IMR-90 (cell line): ENCODE measurements at regions not wholly inside any gene's neighbourhood (a gene's known extent, or its start where the extent isn't known, plus 50 kb on each side); places are given as distances from the start of the nearest gene placed in this dataset.

Experiments used
- CHD1 ChIP-seq: IDR thresholded peaks from 2 replicates; pipeline ENCODE4 v1.6.1; 2012; ENCODE audit warnings: low read depth, low read length, improper control_type of control experiment
- CTCF ChIP-seq: conservative IDR thresholded peaks from 2 replicates; pipeline ENCODE4 v1.5.1; 2012; ENCODE audit warnings: mild to moderate bottlenecking, low read depth, low read length, improper control_type of control experiment
- ELK1 ChIP-seq: fragments of 150-350 bp; IDR thresholded peaks from 2 replicates; pipeline ENCODE4 v1.6.1; 2016; ENCODE audit warnings: low read depth, mild to moderate bottlenecking, low read length, moderate library complexity, borderline replicate concordance
- NFE2L2 ChIP-seq: fragments of 150-350 bp; IDR thresholded peaks from 2 replicates; pipeline ENCODE4 v1.6.1; 2016; ENCODE audit warnings: low read depth, mild to moderate bottlenecking, low read length
- POLR2A ChIP-seq: IDR thresholded peaks from 2 replicates; pipeline ENCODE4 v1.6.1; 2012; ENCODE audit warnings: mild to moderate bottlenecking, low read depth, low read length
- RAD21 ChIP-seq: IDR thresholded peaks from 2 replicates; pipeline ENCODE4 v1.6.1; 2012; ENCODE audit warnings: low read length, improper control_type of control experiment
- RFX5 ChIP-seq: IDR thresholded peaks from 2 replicates; pipeline ENCODE4 v1.8.0; 2012; ENCODE audit warnings: low read depth, mild to moderate bottlenecking, low read length, moderate library complexity
- SMC3 ChIP-seq: fragments of 150-350 bp; IDR thresholded peaks from 2 replicates; pipeline ENCODE4 v1.6.1; 2016; ENCODE audit warnings: low read depth, mild to moderate bottlenecking, antibody characterized with exemption, low read length, moderate library complexity

DNA sequence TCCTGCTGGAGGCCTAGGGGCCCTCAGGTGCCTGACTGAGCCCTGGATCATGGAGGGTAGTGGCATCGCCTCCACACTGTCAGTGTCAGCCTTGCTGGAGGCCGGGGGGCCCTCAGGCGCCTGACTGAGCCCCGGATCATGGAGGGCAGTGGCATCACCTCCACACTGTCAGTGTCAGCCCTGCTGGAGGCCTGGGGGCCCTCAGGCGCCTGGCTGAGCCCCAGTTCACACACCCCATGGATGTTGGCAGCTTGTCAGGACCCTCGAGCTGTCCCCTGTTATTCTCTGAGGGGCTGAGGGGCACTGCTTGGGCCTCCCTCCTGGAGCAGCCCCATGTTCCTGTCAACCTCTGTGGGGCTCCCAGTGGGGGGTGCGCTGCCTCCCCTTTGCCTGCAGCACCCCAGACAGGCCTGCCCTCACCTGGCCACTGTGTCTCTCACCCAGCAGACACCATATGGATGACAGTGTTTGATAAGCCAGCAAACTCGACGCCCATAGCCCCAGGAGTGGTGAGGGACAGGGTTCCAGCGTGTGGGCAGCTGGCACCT lies 197.6 kb downstream of the LIPI start:
- TF ChIP-seq RAD21 (no peak), CTCF (no peak), POLR2A (no peak), NFE2L2 (no peak), SMC3 (no peak), CHD1 (no peak), RFX5 (no peak), ELK1 (no peak)
